ENCODE measurements at regions not wholly inside any gene's neighbourhood (a gene's known extent, or its start where the extent isn't known, plus 50 kb on each side); places are given as distances from the start of the nearest gene placed in this dataset.

- no peak overlapping the region for H2AFZ ChIP-seq (ENCODE audit: low read length)
- no peaks in the 10 kb centered on the region for H3K79me2 ChIP-seq (ENCODE audit: low read length)
- H3K27me3 ChIP-seq (ENCODE audit: low read length): no peaks in the 10 kb centered on the region
- peaks cover 16% of the 10 kb centered on the region for H3K4me1 ChIP-seq (ENCODE audit: insufficient read depth, low read length)
- no peaks in the 10 kb centered on the region for H3K9me2 ChIP-seq (replicated peaks; ENCODE audit: low read length)
- POLR2A ChIA-PET (ENCODE audit: unreplicated experiment): no interaction called here
- BruUV-seq (replicated peaks): no TSS peak
- H3K36me3 ChIP-seq (ENCODE audit: low read depth, low read length): no peaks in the 10 kb centered on the region
- no peaks in the 10 kb centered on the region for H4K20me1 ChIP-seq (ENCODE audit: low read length)
- intact Hi-C loops (cut with micrococcal nuclease): no loop called here
- peak; percentile 62 for DNase-seq
- peak; percentile 77 for ATAC-seq
- CTCF ChIA-PET: no interaction called here
- H3K9ac ChIP-seq (ENCODE audit: low read length): no peak overlapping the region
- no peak overlapping the region for H3K4me3 ChIP-seq (ENCODE audit: low read length)
- no peaks in the 10 kb centered on the region for H3F3A ChIP-seq (ENCODE audit: low read length, unreplicated experiment)
- no peak for TF ChIP-seq EZH2phosphoT487 (IDR thresholded peaks at IDR 0.05; ENCODE audit: borderline replicate concordance, low read length)
- TF ChIP-seq CTCF (conservative IDR thresholded peaks at IDR 0.05; ENCODE audit: low read depth, low read length): no peak
- TF ChIP-seq EZH2 (IDR thresholded peaks at IDR 0.05; ENCODE audit: low read length, unreplicated experiment): no peak
- no peaks in the 10 kb centered on the region for H3K9me3 ChIP-seq (ENCODE audit: low read length)
- peak overlapping the region; percentile 22 for H3K4me2 ChIP-seq (ENCODE audit: low read length)
- H3K27ac ChIP-seq (ENCODE audit: low read length): no peak overlapping the region
Measured at GRCh38 chr6:82097676-82098075, 149.9 kb downstream of the IBTK start.

- Histone ChIP-seq H3K4me3 (ENCODE audit: low read length) (no peak overlapping the region), H4K20me1 (ENCODE audit: low read length) (no peaks in the 10 kb centered on the region), H3K9ac (ENCODE audit: low read length) (no peak overlapping the region), H2AFZ (ENCODE audit: low read length) (no peak overlapping the region), H3K4me2 (ENCODE audit: low read length) (no peak overlapping the region), H3K4me1 (ENCODE audit: insufficient read depth, low read length) (peaks cover 16% of the 10 kb centered on the region), H3K27ac (ENCODE audit: low read length) (no peak overlapping the region), H3K36me3 (ENCODE audit: low read depth, low read length) (no peaks in the 10 kb centered on the region), H3K9me3 (ENCODE audit: low read length) (no peaks in the 10 kb centered on the region), H3K27me3 (ENCODE audit: low read length) (no peaks in the 10 kb centered on the region), H3F3A (ENCODE audit: low read length, unreplicated experiment) (no peaks in the 10 kb centered on the region), H3K79me2 (ENCODE audit: low read length) (no peaks in the 10 kb centered on the region), H3K9me2 (replicated peaks; ENCODE audit: low read length) (no peaks in the 10 kb centered on the region)
- DNase-seq (no peak), ATAC-seq (no peak)
- POLR2A ChIA-PET (ENCODE audit: unreplicated experiment): no interaction called here
- intact Hi-C loops (cut with micrococcal nuclease): no loop called here
- CTCF ChIA-PET: no interaction called here
- BruUV-seq (replicated peaks): no TSS peak
- TF ChIP-seq CTCF (conservative IDR thresholded peaks at IDR 0.05; ENCODE audit: low read depth, low read length): no peak
- TF ChIP-seq EZH2 (IDR thresholded peaks at IDR 0.05; ENCODE audit: low read length, unreplicated experiment): no peak
- TF ChIP-seq EZH2phosphoT487 (IDR thresholded peaks at IDR 0.05; ENCODE audit: borderline replicate concordance, low read length): no peak
Measured at GRCh38 chr6:82095091-82095490, 152.5 kb downstream of the IBTK start.

- ChIA-PET CTCF (no interaction called here), POLR2A (ENCODE audit: unreplicated experiment) (no interaction called here)
- H3K27ac ChIP-seq (ENCODE audit: low read length): no peak overlapping the region
- H3K27me3 ChIP-seq (ENCODE audit: low read length): no peaks in the 10 kb centered on the region
- H3K9me2 ChIP-seq (replicated peaks; ENCODE audit: low read length): no peaks in the 10 kb centered on the region
- H3K4me1 ChIP-seq (ENCODE audit: insufficient read depth, low read length): peaks cover 16% of the 10 kb centered on the region
- DNase-seq (no peak), ATAC-seq (no peak)
- no peak overlapping the region for H3K4me3 ChIP-seq (ENCODE audit: low read length)
- no peak overlapping the region for H3K4me2 ChIP-seq (ENCODE audit: low read length)
- no peaks in the 10 kb centered on the region for H3K36me3 ChIP-seq (ENCODE audit: low read depth, low read length)
- intact Hi-C loops (cut with micrococcal nuclease): no loop called here
- no peaks in the 10 kb centered on the region for H3K9me3 ChIP-seq (ENCODE audit: low read length)
- H3K9ac ChIP-seq (ENCODE audit: low read length): no peak overlapping the region
- no peaks in the 10 kb centered on the region for H3F3A ChIP-seq (ENCODE audit: low read length, unreplicated experiment)
- H2AFZ ChIP-seq (ENCODE audit: low read length): no peak overlapping the region
- TF ChIP-seq CTCF (conservative IDR thresholded peaks at IDR 0.05; ENCODE audit: low read depth, low read length): no peak
- no peak for TF ChIP-seq EZH2phosphoT487 (IDR thresholded peaks at IDR 0.05; ENCODE audit: borderline replicate concordance, low read length)
- no peak for TF ChIP-seq EZH2 (IDR thresholded peaks at IDR 0.05; ENCODE audit: low read length, unreplicated experiment)
- H3K79me2 ChIP-seq (ENCODE audit: low read length): no peaks in the 10 kb centered on the region
- no peaks in the 10 kb centered on the region for H4K20me1 ChIP-seq (ENCODE audit: low read length)
- BruUV-seq (replicated peaks): no TSS peak
Measured at GRCh38 chr6:82094166-82094806, 153.3 kb downstream of the IBTK start.
